Esophagus squamous epithelium (tissue), 5 donors: ENCODE measurements at regions not wholly inside any gene's neighbourhood (a gene's known extent, or its start where the extent isn't known, plus 50 kb on each side); places are given as distances from the start of the nearest gene placed in this dataset.

ENCODE experiments used
- DNase-seq: peaks from one replicate; lab custom pipeline; 2025; lab: John Stamatoyannopoulos, UW
- H3K27ac ChIP-seq, 4 donors: fragments of 200-600 bp; sonication (generic); one replicate each; pipeline ENCODE4 v1.5.1; 2016 to 2019; ENCODE audit warnings: mild to moderate bottlenecking in 1 of 4
- H3K27me3 ChIP-seq, 4 donors: fragments of 200-600 bp; sonication (generic); 1 replicate in 3 of 4; 2 replicates in 1 of 4; pipeline versions ENCODE4 v1.5.1 to v1.6.0; 2017 to 2021; ENCODE audit warnings: antibody characterized with exemption in 1 of 4
- H3K36me3 ChIP-seq, 3 donors: fragments of 200-600 bp; sonication (generic); one replicate each; pipeline ENCODE4 v1.5.1; 2016 to 2019
- H3K4me1 ChIP-seq, 3 donors: fragments of 200-600 bp; sonication (generic); one replicate each; pipeline ENCODE4 v1.5.1; 2017 to 2019
- H3K4me3 ChIP-seq, 4 donors: fragments of 200-600 bp; sonication (generic); 1 replicate in 3 of 4; 2 replicates in 1 of 4; pipeline ENCODE4 v1.5.1; 2016 to 2019; ENCODE audit warnings: mild to moderate bottlenecking in 2 of 4, moderate library complexity in 1 of 4
- H3K9me3 ChIP-seq, 3 donors: fragments of 200-600 bp; sonication (generic); one replicate each; pipeline ENCODE4 v1.5.1; 2016 to 2019
- CTCF ChIP-seq, 6 experiments: fragments of 450-650 bp in 4 of 6; fragments of 200-600 bp in 2 of 6; sonication (generic) in 2 of 6; IDR thresholded peaks; one replicate each; pipeline ENCODE4 v1.5.1; 2016 to 2019; ENCODE audit warnings: antibody characterized with exemption in 6 of 6, mild to moderate bottlenecking in 4 of 6, moderate library complexity in 4 of 6
- POLR2A ChIP-seq, 4 donors: fragments of 450-650 bp; IDR thresholded peaks; one replicate each; pipeline ENCODE4 v1.6.1; 2017; ENCODE audit warnings: antibody characterized with exemption in 4 of 4, mild to moderate bottlenecking in 4 of 4, moderate library complexity in 3 of 4
- WGBS, 2 donors: methylation state at CpG; one replicate each; pipeline ENCODE4 v1.1.5; 2018; 5-methylcytosine and 5-hydroxymethylcytosine counted together
- intact Hi-C: fragments of 100-400 bp; cut with DNase I; formaldehyde crosslinking; loops from one replicate; pipeline ENCODE4 v1.15.0; 2022
- donor health status: DM: yes; HTN: yes; CAD: no.

DNA sequence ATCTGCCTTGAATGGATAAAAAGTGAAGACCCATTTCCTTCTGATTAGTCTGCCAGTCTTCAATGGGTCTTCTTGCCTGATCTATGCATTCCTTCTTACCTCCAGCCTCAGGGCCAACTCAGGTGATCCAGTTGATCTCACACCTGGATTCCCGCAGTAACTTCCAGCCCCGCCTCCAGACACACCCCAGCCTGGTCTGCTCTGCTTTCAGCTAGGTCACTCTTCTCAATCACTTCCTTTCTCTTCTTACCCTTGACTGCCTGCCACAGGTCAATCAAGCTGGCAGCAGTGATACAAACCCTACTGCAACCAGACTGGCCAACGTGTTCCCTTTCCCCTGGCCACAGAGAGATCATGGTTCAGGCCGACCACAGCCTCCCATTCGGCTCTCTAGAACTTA, 263.6 kb downstream of the ZNF516 start:
- 61 to 79% methylated on average over 5 of the region's 5 CpGs for WGBS, 2 donors
- Histone ChIP-seq H3K27me3 (no peaks in the 10 kb centered on the region), H3K4me3 (no peak overlapping the region), H3K9me3 (no peaks in the 10 kb centered on the region), H3K27ac (no peak overlapping the region), H3K36me3 (no peaks in the 10 kb centered on the region), H3K4me1 (no peaks in the 10 kb centered on the region)
- TF ChIP-seq POLR2A (IDR thresholded peaks at IDR 0.05) (no peak), CTCF (IDR thresholded peaks at IDR 0.05) (no peak)
- intact Hi-C loops = no loop called here
- DNase-seq = no peak

- intact Hi-C loops = no loop called here
- no peak for TF ChIP-seq POLR2A (IDR thresholded peaks at IDR 0.05)
- no peak for TF ChIP-seq CTCF (IDR thresholded peaks at IDR 0.05)
- no peaks in the 10 kb centered on the region for H3K36me3 ChIP-seq
- H3K27ac ChIP-seq = no peak overlapping the region
- 65 to 67% methylated on average over 11 of the region's 11 CpGs for WGBS, 2 donors
- H3K27me3 ChIP-seq = no peaks in the 10 kb centered on the region
- no peak overlapping the region for H3K4me3 ChIP-seq
- H3K9me3 ChIP-seq = no peaks in the 10 kb centered on the region
- H3K4me1 ChIP-seq = no peaks in the 10 kb centered on the region
- DNase-seq = no peak
Observed at GRCh38 chr18:76230791-76231190, 264.3 kb downstream of the ZNF516 start.

DNA sequence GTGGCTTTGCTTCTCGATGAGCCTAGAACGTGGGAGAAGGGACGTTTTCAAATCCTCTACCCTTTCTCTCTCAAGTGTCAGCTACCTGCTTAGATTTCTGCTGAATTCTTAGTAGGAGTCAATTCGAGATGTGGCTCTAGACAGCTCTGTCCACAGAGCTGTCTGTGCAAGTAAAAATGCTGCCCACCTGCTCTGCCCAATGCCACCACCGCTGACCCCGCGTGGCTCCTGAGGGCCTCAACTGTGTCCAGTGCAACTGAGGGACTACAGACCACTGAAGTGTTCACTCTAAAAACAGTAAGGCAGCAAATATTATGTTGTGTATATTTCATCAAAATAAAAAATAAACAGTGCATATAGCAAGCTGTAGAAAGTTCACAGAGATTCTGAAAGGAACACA, 266.3 kb downstream of the ZNF516 start:
- TF ChIP-seq CTCF (IDR thresholded peaks at IDR 0.05) = no peak
- no peak for TF ChIP-seq POLR2A (IDR thresholded peaks at IDR 0.05)
- WGBS, 2 donors = 67% methylated on average over 5 to 6 of the region's 7 CpGs
- H3K27ac ChIP-seq = no peak overlapping the region
- DNase-seq = no peak
- intact Hi-C loops = no loop called here
- no peaks in the 10 kb centered on the region for H3K9me3 ChIP-seq
- no peaks in the 10 kb centered on the region for H3K36me3 ChIP-seq
- H3K4me1 ChIP-seq = no peaks in the 10 kb centered on the region
- H3K4me3 ChIP-seq = no peak overlapping the region
- H3K27me3 ChIP-seq = peaks cover 0 to 5% (median 0%) of the 10 kb centered on the region in 4 donors

GRCh38 chr18:76227759-76228158, 267.3 kb downstream of the ZNF516 start:
- H3K4me3 ChIP-seq = no peak overlapping the region
- no peaks in the 10 kb centered on the region for H3K36me3 ChIP-seq
- TF ChIP-seq CTCF (IDR thresholded peaks at IDR 0.05) = no peak
- no peak for TF ChIP-seq POLR2A (IDR thresholded peaks at IDR 0.05)
- WGBS, 2 donors = 64 to 77% methylated on average over 9 of the region's 9 CpGs
- no peak for DNase-seq
- intact Hi-C loops = no loop called here
- no peak overlapping the region for H3K27ac ChIP-seq
- H3K4me1 ChIP-seq = no peaks in the 10 kb centered on the region
- H3K27me3 ChIP-seq = peaks cover 0 to 5% (median 0%) of the 10 kb centered on the region in 4 donors
- no peaks in the 10 kb centered on the region for H3K9me3 ChIP-seq

GRCh38 chr18:76223403-76223802, 271.6 kb downstream of the ZNF516 start:
- no peak for DNase-seq

More at GRCh38 chr18:76223403-76223802, 271.6 kb downstream of the ZNF516 start:
- intact Hi-C loops = no loop called here
- no peaks in the 10 kb centered on the region for H3K36me3 ChIP-seq
- WGBS, 2 donors = 86 to 92% methylated on average over 6 to 7 of the region's 8 CpGs
- H3K27ac ChIP-seq = no peak overlapping the region
- no peaks in the 10 kb centered on the region for H3K9me3 ChIP-seq
- H3K27me3 ChIP-seq = peaks cover 0 to 5% (median 0%) of the 10 kb centered on the region in 4 donors
- TF ChIP-seq POLR2A (IDR thresholded peaks at IDR 0.05) (no peak), CTCF (IDR thresholded peaks at IDR 0.05) (no peak)
- no peak overlapping the region for H3K4me3 ChIP-seq
- H3K4me1 ChIP-seq = no peaks in the 10 kb centered on the region
